ENCODE measurements at regions not wholly inside any gene's neighbourhood (a gene's known extent, or its start where the extent isn't known, plus 50 kb on each side); places are given as distances from the start of the nearest gene placed in this dataset.
"Not testable (repeated sequence)": the region's sequence is repeated elsewhere in the genome, so short reads cannot be mapped to it uniquely, and the experiment has no call there.

DNA sequence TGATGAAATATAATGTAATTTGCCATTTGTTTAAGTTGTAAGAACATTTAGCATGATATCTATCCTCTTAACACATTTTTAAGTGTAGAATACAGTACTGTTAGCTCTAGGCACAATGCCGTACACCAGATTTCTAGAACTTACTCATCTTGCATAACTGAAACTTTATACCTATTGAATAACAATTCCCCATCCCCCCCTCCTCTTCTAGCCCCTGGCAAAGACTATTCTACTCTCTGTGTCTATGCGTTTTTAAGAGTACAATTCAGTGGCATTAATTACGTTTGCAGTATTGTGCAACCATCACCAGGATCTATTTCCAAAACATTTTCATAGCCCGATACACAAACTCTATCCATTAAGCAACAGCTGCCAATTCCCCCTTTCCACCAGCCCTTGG is 261.7 kb downstream of the PLOD2 start:
- no peak for DNase-seq

- DNase-seq, result no peak
Measured at GRCh38 chr3:145900056-145900829, 260.7 kb downstream of the PLOD2 start.

DNA sequence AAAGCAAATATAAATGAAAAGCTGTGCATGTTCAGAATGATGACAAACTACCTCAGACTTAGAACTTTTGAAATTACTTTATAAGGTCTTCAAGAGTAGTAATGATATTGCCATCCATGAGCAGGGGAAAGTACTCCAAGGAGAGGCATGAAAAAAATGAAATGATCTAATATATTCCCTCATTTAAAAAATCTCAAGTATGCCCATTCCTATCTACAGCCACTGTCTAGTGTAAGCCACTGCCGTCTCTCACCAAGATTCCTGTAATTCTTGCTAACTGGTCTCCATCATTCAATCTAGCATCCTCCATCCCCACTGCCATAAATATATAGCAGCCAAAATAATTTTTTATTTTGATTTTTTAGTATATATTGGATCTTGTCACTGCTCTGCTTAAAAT is 258.8 kb downstream of the PLOD2 start:
- no peak for DNase-seq

GRCh38 chr3:145903472-145904013 is 257.4 kb downstream of the PLOD2 start:
- no peak for DNase-seq

- DNase-seq, result no peak
Measured at GRCh38 chr3:145904138-145904537, 256.8 kb downstream of the PLOD2 start.

GRCh38 chr3:145906301-145906700 is 254.7 kb downstream of the PLOD2 start:
- no peak for DNase-seq

GRCh38 chr3:145906755-145907154 is 254.2 kb downstream of the PLOD2 start:
- no peak for DNase-seq

DNA sequence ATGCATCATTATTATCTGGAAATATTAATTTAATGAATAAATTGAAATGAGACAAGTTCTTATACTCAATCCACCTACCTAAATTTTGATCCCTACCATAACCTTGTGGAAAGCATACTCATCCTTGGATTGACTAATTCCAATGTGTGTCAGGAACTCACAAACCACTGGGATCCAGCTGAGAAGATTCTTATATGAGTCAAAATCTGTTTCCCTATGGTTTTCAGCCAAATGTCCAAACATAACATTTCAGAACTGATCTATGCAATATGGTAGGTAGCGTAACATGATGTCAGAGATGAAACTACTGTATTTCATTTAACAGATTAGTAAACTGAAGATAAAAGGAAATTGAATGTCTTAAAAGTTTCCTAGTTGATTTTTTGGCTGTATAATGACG is 250.0 kb downstream of the PLOD2 start:
- DNase-seq, result no peak

DNA sequence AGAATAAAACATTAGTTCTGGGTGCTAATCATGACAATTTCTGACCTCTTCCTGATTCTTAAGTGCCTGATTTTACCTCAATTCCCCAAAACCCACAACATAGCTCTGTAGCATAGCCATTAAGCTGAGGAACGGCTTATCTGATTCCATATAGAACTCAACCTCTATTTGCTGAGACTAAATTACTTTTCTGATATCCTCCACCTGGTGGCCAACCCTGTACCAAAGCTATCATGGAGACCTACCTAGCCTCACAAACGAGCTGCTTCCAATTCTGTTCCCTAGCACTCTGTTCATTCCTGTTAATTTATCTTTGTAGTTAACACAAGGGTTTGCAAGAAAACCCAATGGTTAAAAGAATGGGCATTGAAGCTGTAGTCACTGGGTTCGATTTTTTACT is 245.2 kb downstream of the PLOD2 start:
- no peak for DNase-seq

- DNase-seq, result not testable (repeated sequence)
Measured at GRCh38 chr3:145927736-145928135, 233.2 kb downstream of the PLOD2 start.

DNA sequence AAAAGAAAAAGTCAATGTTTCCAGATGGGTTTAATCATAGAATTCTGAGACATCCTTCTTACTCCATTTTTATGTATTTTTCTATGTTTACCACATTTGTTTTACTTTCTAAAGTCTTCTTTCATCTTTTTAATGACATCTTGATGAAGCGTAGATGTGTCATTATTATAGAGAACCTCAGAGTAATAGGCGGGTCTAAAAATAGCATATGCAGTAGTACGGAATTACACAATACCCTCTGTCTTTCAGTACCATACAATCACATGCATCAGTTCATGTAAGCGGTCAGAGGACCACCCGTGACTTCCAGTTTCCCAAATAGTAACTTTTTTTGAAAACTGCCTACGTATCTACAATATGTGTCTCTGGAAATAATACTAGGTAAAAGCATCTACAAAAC is 224.0 kb downstream of the PLOD2 start:
- DNase-seq, result no peak

DNA sequence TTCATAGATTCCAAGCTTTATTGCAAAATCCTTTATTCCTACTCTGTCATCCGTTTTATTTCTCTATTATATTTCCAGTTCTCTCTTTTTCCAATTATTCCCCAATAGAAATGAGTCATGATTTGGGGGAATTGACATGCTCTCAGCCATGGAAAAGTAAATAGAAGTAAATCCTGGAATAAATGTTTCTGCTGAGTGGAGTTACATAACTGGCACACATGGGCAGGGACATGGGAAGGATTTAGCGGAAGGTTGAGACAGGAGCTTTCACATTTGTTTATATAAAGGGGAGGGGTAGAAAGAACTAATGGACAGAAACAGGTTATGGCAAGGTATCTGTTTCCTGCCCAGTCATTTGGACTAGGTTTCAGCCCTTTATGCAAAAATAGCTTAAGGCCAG is 221.6 kb downstream of the PLOD2 start:
- no peak for DNase-seq

- DNase-seq, result no peak
Measured at GRCh38 chr3:145942052-145942451, 218.9 kb downstream of the PLOD2 start.

GRCh38 chr3:145943952-145944351 is 217.0 kb downstream of the PLOD2 start:
- no peak for DNase-seq

- no peak for DNase-seq
Measured at GRCh38 chr3:145951441-145951840, 209.5 kb downstream of the PLOD2 start.

DNA sequence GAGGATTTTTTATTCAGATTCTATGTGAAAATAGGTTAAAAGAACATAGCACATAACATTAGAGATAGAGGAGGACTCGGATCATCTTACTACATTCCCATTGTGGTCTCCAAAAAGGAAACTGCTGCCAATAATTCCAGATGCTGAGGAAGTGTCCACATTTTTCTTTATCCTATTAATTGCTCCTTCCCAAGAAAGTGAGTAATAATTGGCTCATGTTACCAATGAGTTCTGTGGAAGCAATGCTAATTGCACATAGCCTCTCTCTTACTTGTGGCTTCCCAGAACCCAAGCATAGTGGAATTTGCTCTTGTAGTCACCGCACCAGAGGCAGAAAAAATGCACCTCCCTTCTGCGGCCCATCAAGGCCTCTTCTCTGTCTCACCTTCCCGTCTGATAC is 208.4 kb downstream of the PLOD2 start:
- DNase-seq, result no peak

DNA sequence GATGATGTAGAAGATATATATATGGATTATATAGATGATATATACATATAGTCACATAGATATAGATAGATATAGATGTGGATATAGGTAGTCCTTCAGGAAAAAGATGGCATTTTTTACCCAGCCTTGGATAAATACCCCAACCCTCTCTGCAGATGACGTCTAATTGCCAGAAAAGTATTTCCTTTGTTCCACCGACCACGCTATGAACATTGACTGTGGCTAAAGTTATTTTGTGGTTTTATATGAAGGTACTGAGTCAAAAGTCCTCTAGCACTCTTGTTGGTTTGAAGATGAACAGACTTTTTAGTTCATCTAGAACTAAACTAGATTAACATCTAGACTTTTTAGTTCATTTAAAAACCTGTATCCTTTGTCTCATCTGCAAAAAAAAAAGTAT is 207.7 kb downstream of the PLOD2 start:
- no peak for DNase-seq

- no peak for DNase-seq
Measured at GRCh38 chr3:145959457-145960088, 201.4 kb downstream of the PLOD2 start.

GRCh38 chr3:145963111-145963510 is 197.9 kb downstream of the PLOD2 start:
- no peak for DNase-seq

GRCh38 chr3:145967043-145967442 is 193.9 kb downstream of the PLOD2 start:
- no peak for DNase-seq

- no peak for DNase-seq
Measured at GRCh38 chr3:145971186-145971585, 189.8 kb downstream of the PLOD2 start.

GRCh38 chr3:145972851-145973250 is 188.1 kb downstream of the PLOD2 start:
- DNase-seq, result no peak

DNA sequence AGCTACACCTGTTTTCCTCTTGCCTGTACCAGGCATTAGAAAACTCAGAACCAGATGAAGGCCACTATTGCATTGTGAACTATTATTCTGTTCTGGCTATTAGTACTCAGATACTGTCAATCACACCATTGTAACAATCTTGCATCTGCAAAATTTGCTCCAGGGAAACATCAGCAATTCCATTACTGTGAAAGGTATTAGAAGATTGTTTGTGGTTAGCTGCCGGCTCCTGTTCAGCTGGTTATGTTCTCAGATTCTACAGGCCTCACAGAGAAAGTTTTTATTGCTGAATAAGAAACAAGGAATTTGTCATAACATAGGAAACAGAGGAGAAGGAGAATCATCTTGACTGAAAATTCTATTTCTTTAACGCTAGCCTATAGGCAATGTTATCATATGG is 179.9 kb downstream of the PLOD2 start:
- no peak for DNase-seq

DNA sequence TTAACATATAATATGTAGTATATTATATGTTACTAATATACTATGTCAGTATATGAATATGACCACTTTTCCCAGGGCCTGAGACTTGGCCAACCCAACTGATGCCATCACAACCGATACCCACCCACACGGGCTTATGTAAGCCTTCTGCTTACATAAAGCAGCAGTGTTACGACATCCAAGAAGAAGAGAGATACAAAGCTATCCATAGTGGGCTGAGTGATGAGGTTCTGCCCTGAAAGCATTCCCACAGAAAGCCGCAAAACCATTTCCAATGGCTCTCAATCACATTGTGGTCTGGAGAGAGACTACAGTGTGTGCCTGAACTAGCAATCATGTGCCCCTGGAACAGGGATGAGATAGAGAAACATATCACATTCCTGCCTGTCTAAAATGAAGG is 177.9 kb downstream of the PLOD2 start:
- DNase-seq, result no peak

All from AML-193 (cell line).